Smooth muscle cell (in vitro differentiated cells): ENCODE measurements at regions not wholly inside any gene's neighbourhood (a gene's known extent, or its start where the extent isn't known, plus 50 kb on each side); places are given as distances from the start of the nearest gene placed in this dataset.

Experiments used
- DNase-seq: peaks from one replicate; lab custom pipeline; 2025; ENCODE audit not compliant: unreplicated experiment; lab: John Stamatoyannopoulos, UW
- H2AFZ ChIP-seq: fragments of 200-600 bp; sonication (generic); 2 replicates; pipeline ENCODE4 v1.6.0; 2016; ENCODE audit warnings: antibody characterized with exemption, low read depth, mild to moderate bottlenecking
- H3F3A ChIP-seq: fragments of 200-600 bp; sonication (generic); 2 replicates; pipeline ENCODE4 v1.6.0; 2017; ENCODE audit warnings: antibody characterized with exemption, low read depth
- H3K27ac ChIP-seq: fragments of 200-600 bp; sonication (generic); 2 replicates; pipeline ENCODE4 v1.5.1; 2016; ENCODE audit warnings: low read depth, mild to moderate bottlenecking
- H3K27me3 ChIP-seq: fragments of 200-600 bp; sonication (generic); 2 replicates; pipeline ENCODE4 v1.6.1; 2016; ENCODE audit warnings: low read depth, mild to moderate bottlenecking
- H3K36me3 ChIP-seq: fragments of 200-600 bp; sonication (generic); 2 replicates; pipeline ENCODE4 v1.5.1; 2016; ENCODE audit warnings: low read depth
- H3K4me1 ChIP-seq: fragments of 200-600 bp; sonication (generic); 2 replicates; pipeline ENCODE4 v1.5.1; 2016; ENCODE audit warnings: low read depth
- H3K4me2 ChIP-seq: fragments of 200-600 bp; sonication (generic); 2 replicates; pipeline ENCODE4 v1.6.0; 2016; ENCODE audit warnings: mild to moderate bottlenecking
- H3K4me3 ChIP-seq: fragments of 200-600 bp; sonication (generic); 2 replicates; pipeline ENCODE4 v1.5.1; 2016; ENCODE audit warnings: mild to moderate bottlenecking
- H3K79me2 ChIP-seq: fragments of 200-600 bp; sonication (generic); 2 replicates; pipeline ENCODE4 v1.6.0; 2016; ENCODE audit warnings: low read depth, mild to moderate bottlenecking
- H3K9ac ChIP-seq: fragments of 200-600 bp; sonication (generic); 2 replicates; pipeline ENCODE4 v1.6.0; 2016; ENCODE audit warnings: low read depth
- H3K9me3 ChIP-seq: fragments of 200-600 bp; sonication (generic); replicated peaks from 2 replicates; pipeline ENCODE4 v1.5.1; 2016; ENCODE audit warnings: low read depth
- H4K20me1 ChIP-seq: fragments of 200-600 bp; sonication (generic); 2 replicates; pipeline ENCODE4 v1.6.0; 2016; ENCODE audit warnings: low read depth
- WGBS: methylation state at CpG from one replicate; pipeline ENCODE4 v1.1.7; 2016; ENCODE audit warnings: low lambda C conversion rate; 5-methylcytosine and 5-hydroxymethylcytosine counted together
- TF ChIP-seq, protein P1 (sequence below): fragments of 200-600 bp; sonication (generic); IDR thresholded peaks from 2 replicates; pipeline ENCODE4 v1.5.1; 2017; ENCODE audit warnings: borderline replicate concordance, mild to moderate bottlenecking, antibody characterized with exemption; ENCODE audit not compliant: insufficient read depth, poor library complexity, severe bottlenecking

DNA sequence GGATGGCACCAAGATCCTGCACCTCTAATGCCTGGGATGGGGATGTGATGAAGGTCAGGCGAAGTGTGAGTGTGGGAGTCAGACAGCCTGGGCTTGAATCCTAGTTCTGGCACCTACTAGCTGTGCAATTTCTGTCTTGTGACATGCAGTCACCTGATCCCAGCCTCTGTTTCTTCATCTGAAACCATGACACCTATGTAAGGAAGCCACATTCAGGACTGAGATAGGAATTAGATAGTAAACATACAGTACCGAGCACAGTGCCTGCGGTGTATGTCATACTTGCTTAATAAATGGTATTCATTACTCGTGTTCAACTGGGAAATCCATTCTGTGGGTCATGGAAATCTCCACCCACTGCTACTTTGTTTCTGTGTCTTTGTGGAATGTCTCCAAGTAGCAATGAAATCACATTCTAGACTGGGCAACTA is 140.6 kb upstream of the STC2 start:
- Histone ChIP-seq H3K27me3 (no peaks in the 10 kb centered on the region), H3K4me2 (no peak overlapping the region), H3F3A (peaks cover 5% of the 10 kb centered on the region), H4K20me1 (no peaks in the 10 kb centered on the region), H3K4me1 (peaks cover 9% of the 10 kb centered on the region), H3K9ac (no peak overlapping the region), H3K27ac (no peak overlapping the region), H3K79me2 (no peaks in the 10 kb centered on the region), H3K36me3 (no peaks in the 10 kb centered on the region), H3K9me3 (no peaks in the 10 kb centered on the region), H3K4me3 (no peak overlapping the region), H2AFZ (no peak overlapping the region)
- TF ChIP-seq, protein P1, sequence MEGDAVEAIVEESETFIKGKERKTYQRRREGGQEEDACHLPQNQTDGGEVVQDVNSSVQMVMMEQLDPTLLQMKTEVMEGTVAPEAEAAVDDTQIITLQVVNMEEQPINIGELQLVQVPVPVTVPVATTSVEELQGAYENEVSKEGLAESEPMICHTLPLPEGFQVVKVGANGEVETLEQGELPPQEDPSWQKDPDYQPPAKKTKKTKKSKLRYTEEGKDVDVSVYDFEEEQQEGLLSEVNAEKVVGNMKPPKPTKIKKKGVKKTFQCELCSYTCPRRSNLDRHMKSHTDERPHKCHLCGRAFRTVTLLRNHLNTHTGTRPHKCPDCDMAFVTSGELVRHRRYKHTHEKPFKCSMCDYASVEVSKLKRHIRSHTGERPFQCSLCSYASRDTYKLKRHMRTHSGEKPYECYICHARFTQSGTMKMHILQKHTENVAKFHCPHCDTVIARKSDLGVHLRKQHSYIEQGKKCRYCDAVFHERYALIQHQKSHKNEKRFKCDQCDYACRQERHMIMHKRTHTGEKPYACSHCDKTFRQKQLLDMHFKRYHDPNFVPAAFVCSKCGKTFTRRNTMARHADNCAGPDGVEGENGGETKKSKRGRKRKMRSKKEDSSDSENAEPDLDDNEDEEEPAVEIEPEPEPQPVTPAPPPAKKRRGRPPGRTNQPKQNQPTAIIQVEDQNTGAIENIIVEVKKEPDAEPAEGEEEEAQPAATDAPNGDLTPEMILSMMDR: no peak
- WGBS: 66% methylated on average over 4 of the region's 4 CpGs
- no peak for DNase-seq

DNA sequence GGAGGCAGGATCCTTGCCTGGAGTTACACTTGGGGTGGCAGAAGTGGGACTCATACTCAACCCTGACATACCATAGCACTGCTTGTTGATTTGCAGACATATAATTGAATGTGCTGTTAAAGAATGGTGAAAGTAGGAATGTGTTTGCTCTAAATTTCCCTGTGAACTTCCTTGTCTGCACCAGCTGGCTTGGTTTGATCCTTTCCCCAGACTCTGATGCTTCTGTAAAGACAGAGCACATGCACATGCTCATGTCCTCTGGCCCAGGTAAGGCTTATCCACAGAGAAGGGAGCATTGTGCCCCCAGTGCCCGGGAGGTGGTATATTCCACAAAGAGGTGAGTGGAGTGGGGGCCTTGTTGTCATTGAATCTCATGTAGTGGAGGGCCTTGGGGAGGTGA is 138.0 kb upstream of the STC2 start:
- Histone ChIP-seq H3K9ac (no peak overlapping the region), H3K36me3 (no peaks in the 10 kb centered on the region), H4K20me1 (no peaks in the 10 kb centered on the region), H3F3A (no peaks in the 10 kb centered on the region), H3K27me3 (no peaks in the 10 kb centered on the region), H2AFZ (no peak overlapping the region), H3K4me1 (no peaks in the 10 kb centered on the region), H3K27ac (no peak overlapping the region), H3K4me3 (no peak overlapping the region), H3K79me2 (no peaks in the 10 kb centered on the region), H3K4me2 (no peak overlapping the region), H3K9me3 (no peaks in the 10 kb centered on the region)
- DNase-seq: no peak
- WGBS: 84% methylated on average over 1 of the region's 1 CpG
- TF ChIP-seq, protein P1: no peak

GRCh38 chr5:173464813-173465212 is 136.6 kb upstream of the STC2 start:
- WGBS: 93% methylated on average over 4 of the region's 4 CpGs
- no peak for DNase-seq

GRCh38 chr5:173463207-173463606 is 135.0 kb upstream of the STC2 start:
- TF ChIP-seq, protein P1: no peak
- H3K9ac ChIP-seq: no peak overlapping the region
- H3F3A ChIP-seq: no peaks in the 10 kb centered on the region
- no peak overlapping the region for H3K4me3 ChIP-seq
- no peaks in the 10 kb centered on the region for H3K27me3 ChIP-seq
- no peak overlapping the region for H3K4me2 ChIP-seq
- no peaks in the 10 kb centered on the region for H3K4me1 ChIP-seq
- H3K27ac ChIP-seq: no peak overlapping the region
- no peak overlapping the region for H2AFZ ChIP-seq
- no peaks in the 10 kb centered on the region for H3K9me3 ChIP-seq
- no peak for DNase-seq
- 92% methylated on average over 3 of the region's 3 CpGs for WGBS
- H4K20me1 ChIP-seq: no peaks in the 10 kb centered on the region
- no peaks in the 10 kb centered on the region for H3K36me3 ChIP-seq
- H3K79me2 ChIP-seq: no peaks in the 10 kb centered on the region

More at GRCh38 chr5:173464813-173465212, 136.6 kb upstream of the STC2 start:
- no peak overlapping the region for H2AFZ ChIP-seq
- H3K4me2 ChIP-seq: no peak overlapping the region
- H3K4me1 ChIP-seq: no peaks in the 10 kb centered on the region
- no peaks in the 10 kb centered on the region for H4K20me1 ChIP-seq
- H3K27ac ChIP-seq: no peak overlapping the region
- TF ChIP-seq, protein P1: no peak
- no peaks in the 10 kb centered on the region for H3K79me2 ChIP-seq
- no peak overlapping the region for H3K4me3 ChIP-seq
- no peaks in the 10 kb centered on the region for H3F3A ChIP-seq
- H3K9me3 ChIP-seq: no peaks in the 10 kb centered on the region
- no peaks in the 10 kb centered on the region for H3K27me3 ChIP-seq
- H3K36me3 ChIP-seq: no peaks in the 10 kb centered on the region
- no peak overlapping the region for H3K9ac ChIP-seq
